A673 (cell line): ENCODE measurements at regions not wholly inside any gene's neighbourhood (a gene's known extent, or its start where the extent isn't known, plus 50 kb on each side); places are given as distances from the start of the nearest gene placed in this dataset.

Experiments used
- BruUV-seq: library from RNA; stranded (reverse); fragments of 400-500 nt; replicated peaks from 2 replicates; lab custom pipeline; 2021; lab: Mats Ljungman, UMichigan
- CTCF ChIA-PET: fragments of 300-600 bp; sonication (Branson Sonifier 250); formaldehyde crosslinking; loops from one replicate; lab custom pipeline; 2022; ENCODE audit warnings: antibody characterized with exemption; lab: Charles Lee
- POLR2A ChIA-PET: fragments of 300-600 bp; sonication (Branson Sonifier 250); formaldehyde crosslinking; loops from one replicate; lab custom pipeline; 2022; ENCODE audit warnings: antibody characterized with exemption; ENCODE audit not compliant: low non-redundant PET; lab: Charles Lee
- DNase-seq: peaks from one replicate; pipeline ENCODE4 v3.0.0-alpha.2; 2015; ENCODE audit warnings: low spot score
- H3K27ac ChIP-seq: fragments of 200-600 bp; sonication (generic); 2 replicates; pipeline ENCODE4 v1.5.1; 2016; ENCODE audit warnings: mixed run types, low read depth, mild to moderate bottlenecking, mixed read lengths, antibody characterized with exemption, low read length; ENCODE audit not compliant: poor library complexity, severe bottlenecking
- H3K27me3 ChIP-seq: fragments of 200-600 bp; sonication (generic); replicated peaks from 2 replicates; pipeline ENCODE4 v1.6.1; 2017; ENCODE audit warnings: mixed run types, low read depth, mild to moderate bottlenecking, mixed read lengths, antibody characterized with exemption, low read length; ENCODE audit not compliant: insufficient read depth, poor library complexity
- H3K36me3 ChIP-seq: fragments of 200-600 bp; sonication (generic); 2 replicates; pipeline ENCODE4 v1.6.1; 2016; ENCODE audit warnings: mixed run types, mild to moderate bottlenecking, mixed read lengths, antibody characterized with exemption, low read length; ENCODE audit not compliant: insufficient read depth, poor library complexity, severe bottlenecking
- H3K4me1 ChIP-seq: fragments of 200-600 bp; sonication (generic); 2 replicates; pipeline ENCODE4 v1.6.1; 2017; ENCODE audit warnings: mixed run types, mild to moderate bottlenecking, mixed read lengths, antibody characterized with exemption, low read length; ENCODE audit not compliant: insufficient read depth, poor library complexity, severe bottlenecking
- H3K4me3 ChIP-seq: fragments of 200-600 bp; sonication (generic); 2 replicates; pipeline ENCODE4 v1.5.1; 2016; ENCODE audit warnings: low read depth, mixed run types, mild to moderate bottlenecking, mixed read lengths, low read length; ENCODE audit not compliant: poor library complexity, severe bottlenecking
- H3K9me3 ChIP-seq: fragments of 200-600 bp; sonication (generic); 2 replicates; pipeline ENCODE4 v1.6.1; 2016; ENCODE audit warnings: mixed run types, low read depth, mild to moderate bottlenecking, mixed read lengths, antibody characterized with exemption, low read length; ENCODE audit not compliant: poor library complexity, severe bottlenecking
- CTCF ChIP-seq: fragments of 300-800, 200-600 bp; sonication (generic); conservative IDR thresholded peaks from 2 replicates; pipeline ENCODE4 v1.5.1; 2017; ENCODE audit warnings: low read depth, mild to moderate bottlenecking, antibody characterized with exemption, low read length, moderate library complexity, mixed read lengths
- EZH2 ChIP-seq: fragments of 200-600 bp; sonication (generic); IDR thresholded peaks from 2 replicates; pipeline ENCODE4 v1.6.1; 2017; ENCODE audit warnings: borderline replicate concordance, low read depth, mild to moderate bottlenecking, mixed read lengths, antibody characterized with exemption, low read length; ENCODE audit not compliant: poor library complexity, severe bottlenecking
- intact Hi-C: fragments of 100-400 bp; cut with micrococcal nuclease; formaldehyde crosslinking; loops from one replicate; pipeline ENCODE4 v1.10.0; 2022; ENCODE audit not compliant: unreplicated experiment

GRCh38 chr6:168137024-168137423 lies 58.0 kb upstream of the FRMD1 start:
- Histone ChIP-seq H3K27ac (no peak overlapping the region), H3K9me3 (no peaks in the 10 kb centered on the region), H3K4me3 (no peak overlapping the region), H3K36me3 (no peaks in the 10 kb centered on the region), H3K4me1 (no peaks in the 10 kb centered on the region), H3K27me3 (no peaks in the 10 kb centered on the region)
- intact Hi-C loops: no loop called here
- no TSS peak for BruUV-seq
- TF ChIP-seq CTCF (no peak), EZH2 (no peak)
- ChIA-PET POLR2A (no interaction called here), CTCF (no interaction called here)
- DNase-seq: no peak

- H3K4me3 ChIP-seq: no peak overlapping the region
- H3K36me3 ChIP-seq: no peaks in the 10 kb centered on the region
- CTCF ChIA-PET: no interaction called here
- no TSS peak for BruUV-seq
- POLR2A ChIA-PET: no interaction called here
- intact Hi-C loops: no loop called here
- H3K9me3 ChIP-seq: no peaks in the 10 kb centered on the region
- no peaks in the 10 kb centered on the region for H3K27me3 ChIP-seq
- no peaks in the 10 kb centered on the region for H3K4me1 ChIP-seq
- TF ChIP-seq EZH2: no peak
- no peak for TF ChIP-seq CTCF
- no peak overlapping the region for H3K27ac ChIP-seq
- DNase-seq: no peak
Measured at GRCh38 chr6:168136622-168137021, 57.6 kb upstream of the FRMD1 start.

GRCh38 chr6:168136001-168136400 lies 57.0 kb upstream of the FRMD1 start:
- POLR2A ChIA-PET: no interaction called here
- Histone ChIP-seq H3K9me3 (no peaks in the 10 kb centered on the region), H3K27ac (no peak overlapping the region), H3K4me3 (no peak overlapping the region), H3K27me3 (no peaks in the 10 kb centered on the region), H3K36me3 (no peaks in the 10 kb centered on the region), H3K4me1 (no peaks in the 10 kb centered on the region)
- TF ChIP-seq CTCF: no peak
- no peak for TF ChIP-seq EZH2
- no TSS peak for BruUV-seq
- DNase-seq: no peak
- intact Hi-C loops: no loop called here
- CTCF ChIA-PET: no interaction called here
